ENCODE measurements at regions not wholly inside any gene's neighbourhood (a gene's known extent, or its start where the extent isn't known, plus 50 kb on each side); places are given as distances from the start of the nearest gene placed in this dataset.

- intact Hi-C loops (cut with micrococcal nuclease) = no loop called here
- Histone ChIP-seq H3K36me3 (ENCODE audit: low read depth, low read length) (no peaks in the 10 kb centered on the region), H3K9me2 (replicated peaks; ENCODE audit: low read length) (no peaks in the 10 kb centered on the region), H3K4me3 (ENCODE audit: low read length) (no peak overlapping the region), H3K9me3 (ENCODE audit: low read length) (no peaks in the 10 kb centered on the region), H3K79me2 (ENCODE audit: low read length) (no peaks in the 10 kb centered on the region), H3K4me2 (ENCODE audit: low read length) (no peak overlapping the region), H4K20me1 (ENCODE audit: low read length) (no peaks in the 10 kb centered on the region), H3K27me3 (ENCODE audit: low read length) (no peaks in the 10 kb centered on the region), H3K4me1 (ENCODE audit: insufficient read depth, low read length) (peaks cover 34% of the 10 kb centered on the region), H3K27ac (ENCODE audit: low read length) (no peak overlapping the region), H2AFZ (ENCODE audit: low read length) (no peak overlapping the region), H3F3A (ENCODE audit: low read length, unreplicated experiment) (no peaks in the 10 kb centered on the region), H3K9ac (ENCODE audit: low read length) (no peak overlapping the region)
- DNase-seq (no peak), ATAC-seq (no peak)
- ChIA-PET POLR2A (ENCODE audit: unreplicated experiment) (no interaction called here), CTCF (no interaction called here)
- no TSS peak for BruUV-seq (replicated peaks)
- TF ChIP-seq CTCF (conservative IDR thresholded peaks at IDR 0.05; ENCODE audit: low read depth, low read length) (no peak), EZH2phosphoT487 (IDR thresholded peaks at IDR 0.05; ENCODE audit: borderline replicate concordance, low read length) (no peak), EZH2 (IDR thresholded peaks at IDR 0.05; ENCODE audit: low read length, unreplicated experiment) (no peak)
These were observed 214.4 kb upstream of the ACTBL2 start for GRCh38 chr5:57696825-57697570.

GRCh38 chr5:57696389-57696769 is 213.8 kb upstream of the ACTBL2 start:
- Histone ChIP-seq H4K20me1 (ENCODE audit: low read length) (no peaks in the 10 kb centered on the region), H3K79me2 (ENCODE audit: low read length) (no peaks in the 10 kb centered on the region), H3K4me2 (ENCODE audit: low read length) (no peak overlapping the region), H2AFZ (ENCODE audit: low read length) (no peak overlapping the region), H3K9me2 (replicated peaks; ENCODE audit: low read length) (no peaks in the 10 kb centered on the region), H3K4me1 (ENCODE audit: insufficient read depth, low read length) (peaks cover 34% of the 10 kb centered on the region), H3F3A (ENCODE audit: low read length, unreplicated experiment) (no peaks in the 10 kb centered on the region), H3K9me3 (ENCODE audit: low read length) (no peaks in the 10 kb centered on the region), H3K9ac (ENCODE audit: low read length) (no peak overlapping the region), H3K27me3 (ENCODE audit: low read length) (no peaks in the 10 kb centered on the region), H3K36me3 (ENCODE audit: low read depth, low read length) (no peaks in the 10 kb centered on the region), H3K4me3 (ENCODE audit: low read length) (no peak overlapping the region), H3K27ac (ENCODE audit: low read length) (no peak overlapping the region)
- BruUV-seq (replicated peaks) = no TSS peak
- POLR2A ChIA-PET (ENCODE audit: unreplicated experiment) = no interaction called here
- TF ChIP-seq EZH2 (IDR thresholded peaks at IDR 0.05; ENCODE audit: low read length, unreplicated experiment) = no peak
- TF ChIP-seq CTCF (conservative IDR thresholded peaks at IDR 0.05; ENCODE audit: low read depth, low read length) = no peak
- no peak for TF ChIP-seq EZH2phosphoT487 (IDR thresholded peaks at IDR 0.05; ENCODE audit: borderline replicate concordance, low read length)
- CTCF ChIA-PET = no interaction called here
- ATAC-seq (no peak), DNase-seq (no peak)
- intact Hi-C loops (cut with micrococcal nuclease) = no loop called here

GRCh38 chr5:57695706-57696388 is 213.2 kb upstream of the ACTBL2 start:
- Histone ChIP-seq H3K27ac (ENCODE audit: low read length) (no peak overlapping the region), H3K36me3 (ENCODE audit: low read depth, low read length) (no peaks in the 10 kb centered on the region), H3K9me3 (ENCODE audit: low read length) (no peaks in the 10 kb centered on the region), H3K9me2 (replicated peaks; ENCODE audit: low read length) (no peaks in the 10 kb centered on the region), H2AFZ (ENCODE audit: low read length) (no peak overlapping the region), H3K4me2 (ENCODE audit: low read length) (no peak overlapping the region), H3K4me1 (ENCODE audit: insufficient read depth, low read length) (peaks cover 34% of the 10 kb centered on the region), H3K79me2 (ENCODE audit: low read length) (no peaks in the 10 kb centered on the region), H3K9ac (ENCODE audit: low read length) (no peak overlapping the region), H3K27me3 (ENCODE audit: low read length) (no peaks in the 10 kb centered on the region), H4K20me1 (ENCODE audit: low read length) (no peaks in the 10 kb centered on the region), H3K4me3 (ENCODE audit: low read length) (no peak overlapping the region), H3F3A (ENCODE audit: low read length, unreplicated experiment) (no peaks in the 10 kb centered on the region)
- no peak for DNase-seq
- TF ChIP-seq CTCF (conservative IDR thresholded peaks at IDR 0.05; ENCODE audit: low read depth, low read length) (no peak), EZH2phosphoT487 (IDR thresholded peaks at IDR 0.05; ENCODE audit: borderline replicate concordance, low read length) (no peak), EZH2 (IDR thresholded peaks at IDR 0.05; ENCODE audit: low read length, unreplicated experiment) (no peak)
- intact Hi-C loops (cut with micrococcal nuclease) = no loop called here
- no TSS peak for BruUV-seq (replicated peaks)
- POLR2A ChIA-PET (ENCODE audit: unreplicated experiment) = no interaction called here
- no peak for ATAC-seq
- CTCF ChIA-PET = no interaction called here

Measured in PC-3 (cell line).